H1 (cell line): ENCODE measurements at regions not wholly inside any gene's neighbourhood (a gene's known extent, or its start where the extent isn't known, plus 50 kb on each side); places are given as distances from the start of the nearest gene placed in this dataset.

Experiments
- CEBPB ChIP-seq: IDR thresholded peaks from 2 replicates; pipeline ENCODE4 v1.6.1; 2012; ENCODE audit warnings: low read depth, low read length
- CREB1 ChIP-seq: IDR thresholded peaks from 2 replicates; pipeline ENCODE4 v1.6.1; 2012; ENCODE audit warnings: inconsistent platforms
- EZH2 ChIP-seq: fragments of 200-600 bp; sonication (generic); IDR thresholded peaks from 2 replicates; pipeline ENCODE4 v1.7.1; 2012; ENCODE audit warnings: low read depth, mild to moderate bottlenecking, moderate library complexity, low read length, inconsistent platforms; ENCODE audit not compliant: severe bottlenecking
- GABPA ChIP-seq: IDR thresholded peaks from 2 replicates; pipeline ENCODE4 v1.6.1; 2011; ENCODE audit warnings: mild to moderate bottlenecking, low read length, moderate library complexity, borderline replicate concordance; ENCODE audit not compliant: insufficient read depth
- JUN ChIP-seq: IDR thresholded peaks from 2 replicates; pipeline ENCODE4 v1.6.1; 2011; ENCODE audit warnings: low read depth, mild to moderate bottlenecking, improper control_type of control experiment, low read length
- JUND ChIP-seq: IDR thresholded peaks from 2 replicates; pipeline ENCODE4 v1.6.1; 2011; ENCODE audit warnings: mild to moderate bottlenecking, improper control_type of control experiment, low read length
- KDM1A ChIP-seq: fragments of 200-600, 300-600 bp; sonication (generic); IDR thresholded peaks from 2 replicates; pipeline ENCODE4 v1.7.1; 2016; ENCODE audit warnings: mild to moderate bottlenecking, low read length, borderline replicate concordance
- KDM5A ChIP-seq: fragments of 200-600 bp; IDR thresholded peaks from 2 replicates; pipeline ENCODE4 v1.7.1; 2012; ENCODE audit warnings: mild to moderate bottlenecking, low read length, inconsistent platforms, mixed read lengths
- POLR2A ChIP-seq, 2 experiments: IDR thresholded peaks; 1 replicate in 1 of 2; 2 replicates in 1 of 2; pipeline ENCODE4 v1.6.1; 2011; ENCODE audit warnings: low read depth in 2 of 2, low read length in 2 of 2, mild to moderate bottlenecking in 2 of 2; ENCODE audit errors: control extremely low read depth in 1 of 2
- TBP ChIP-seq: IDR thresholded peaks from 2 replicates; pipeline ENCODE4 v1.6.1; 2011; ENCODE audit warnings: low read depth, low read length, improper control_type of control experiment
- ZNF274 ChIP-seq: IDR thresholded peaks from 2 replicates; pipeline ENCODE4 v1.7.0; 2012; ENCODE audit warnings: low read length, borderline replicate concordance; ENCODE audit errors: extremely low read depth
- TF ChIP-seq, protein P1 (sequence below), 3 experiments: IDR thresholded peaks; 1 replicate in 2 of 3; 2 replicates in 1 of 3; pipeline versions ENCODE4 v1.5.1 to v1.6.1; 2011; ENCODE audit warnings: low read length in 3 of 3, mild to moderate bottlenecking in 3 of 3, inconsistent platforms in 2 of 3, low read depth in 1 of 3, moderate library complexity in 1 of 3; ENCODE audit not compliant: insufficient read depth in 1 of 3; ENCODE audit errors: control extremely low read depth in 1 of 3
- TF ChIP-seq, protein P2 (sequence below): IDR thresholded peaks from 2 replicates; pipeline ENCODE4 v1.6.1; 2012; ENCODE audit warnings: inconsistent platforms

DNA sequence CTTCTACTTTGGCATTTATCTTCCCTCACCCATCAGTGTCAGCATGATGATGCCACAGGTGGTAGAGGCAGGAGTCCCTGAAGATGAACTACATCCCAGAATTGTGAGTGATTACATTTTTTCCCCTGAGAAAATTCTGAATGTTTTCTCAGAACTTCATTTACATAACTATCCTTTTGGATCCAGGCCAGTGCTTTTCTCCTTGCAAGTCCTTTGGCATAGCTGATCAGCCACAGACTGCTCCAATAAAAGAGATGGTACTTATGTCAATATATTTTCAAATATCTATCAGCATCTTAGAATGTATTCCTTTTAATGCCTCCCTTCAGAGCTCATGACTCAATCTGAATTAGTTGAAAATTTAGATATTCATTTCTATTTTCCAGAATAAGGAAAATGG, 135.5 kb downstream of the IQUB start:
- TF ChIP-seq EZH2 (no peak), POLR2A (IDR thresholded peaks at IDR 0.05; ENCODE audit: control extremely low read depth in 1 of 2, low read depth in 2 of 2, low read length in 2 of 2) (no peak), CREB1 (no peak), ZNF274 (no peak), KDM5A (no peak), KDM1A (no peak), TBP (no peak), GABPA (no peak), JUN (no peak), JUND (no peak), CEBPB (no peak)
- TF ChIP-seq, protein P1, sequence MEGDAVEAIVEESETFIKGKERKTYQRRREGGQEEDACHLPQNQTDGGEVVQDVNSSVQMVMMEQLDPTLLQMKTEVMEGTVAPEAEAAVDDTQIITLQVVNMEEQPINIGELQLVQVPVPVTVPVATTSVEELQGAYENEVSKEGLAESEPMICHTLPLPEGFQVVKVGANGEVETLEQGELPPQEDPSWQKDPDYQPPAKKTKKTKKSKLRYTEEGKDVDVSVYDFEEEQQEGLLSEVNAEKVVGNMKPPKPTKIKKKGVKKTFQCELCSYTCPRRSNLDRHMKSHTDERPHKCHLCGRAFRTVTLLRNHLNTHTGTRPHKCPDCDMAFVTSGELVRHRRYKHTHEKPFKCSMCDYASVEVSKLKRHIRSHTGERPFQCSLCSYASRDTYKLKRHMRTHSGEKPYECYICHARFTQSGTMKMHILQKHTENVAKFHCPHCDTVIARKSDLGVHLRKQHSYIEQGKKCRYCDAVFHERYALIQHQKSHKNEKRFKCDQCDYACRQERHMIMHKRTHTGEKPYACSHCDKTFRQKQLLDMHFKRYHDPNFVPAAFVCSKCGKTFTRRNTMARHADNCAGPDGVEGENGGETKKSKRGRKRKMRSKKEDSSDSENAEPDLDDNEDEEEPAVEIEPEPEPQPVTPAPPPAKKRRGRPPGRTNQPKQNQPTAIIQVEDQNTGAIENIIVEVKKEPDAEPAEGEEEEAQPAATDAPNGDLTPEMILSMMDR (IDR thresholded peaks at IDR 0.05; ENCODE audit: control extremely low read depth in 1 of 3, insufficient read depth in 1 of 3, low read depth in 1 of 3, low read length in 3 of 3) = no peak
- TF ChIP-seq, protein P2, sequence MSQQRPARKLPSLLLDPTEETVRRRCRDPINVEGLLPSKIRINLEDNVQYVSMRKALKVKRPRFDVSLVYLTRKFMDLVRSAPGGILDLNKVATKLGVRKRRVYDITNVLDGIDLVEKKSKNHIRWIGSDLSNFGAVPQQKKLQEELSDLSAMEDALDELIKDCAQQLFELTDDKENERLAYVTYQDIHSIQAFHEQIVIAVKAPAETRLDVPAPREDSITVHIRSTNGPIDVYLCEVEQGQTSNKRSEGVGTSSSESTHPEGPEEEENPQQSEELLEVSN = no peak
